Thoracic aorta (tissue), 2 donors: ENCODE measurements at regions not wholly inside any gene's neighbourhood (a gene's known extent, or its start where the extent isn't known, plus 50 kb on each side); places are given as distances from the start of the nearest gene placed in this dataset.

ENCODE experiments used
- ATAC-seq: fragments of 150-250 bp; one replicate; pipeline ENCODE4 v1.8.0; 2017; ENCODE audit warnings: low read depth; ENCODE audit not compliant: insufficient number of reproducible peaks, low FRiP score
- DNase-seq: peaks from one replicate; pipeline ENCODE4 v3.0.0-alpha.2; 2020; ENCODE audit warnings: low spot score
- H3K27ac ChIP-seq, 2 donors: fragments of 200-600 bp; sonication (generic); 1 replicate in 1 of 2; 2 replicates in 1 of 2; pipeline ENCODE4 v1.5.1; 2016; ENCODE audit warnings: mild to moderate bottlenecking in 2 of 2, moderate library complexity in 2 of 2
- H3K27me3 ChIP-seq: fragments of 200-600 bp; sonication (generic); replicated peaks from 2 replicates; pipeline ENCODE4 v1.6.0; 2016; ENCODE audit warnings: mild to moderate bottlenecking; ENCODE audit not compliant: insufficient read depth
- H3K36me3 ChIP-seq: fragments of 200-600 bp; sonication (generic); one replicate; pipeline ENCODE4 v1.5.1; 2016
- H3K4me1 ChIP-seq, 2 donors: fragments of 200-600 bp; sonication (generic); 1 replicate in 1 of 2; 2 replicates in 1 of 2; pipeline versions ENCODE4 v1.5.1 to v1.6.0; 2016; ENCODE audit warnings: low read depth in 2 of 2, mild to moderate bottlenecking in 1 of 2; ENCODE audit not compliant: control insufficient read depth in 1 of 2
- H3K4me3 ChIP-seq: fragments of 200-600 bp; sonication (generic); 2 replicates; pipeline ENCODE4 v1.5.1; 2016; ENCODE audit warnings: mild to moderate bottlenecking
- H3K9me3 ChIP-seq: fragments of 200-600 bp; sonication (generic); 2 replicates; pipeline ENCODE4 v1.5.1; 2016
- CTCF ChIP-seq: fragments of 200-600 bp; sonication (generic); IDR thresholded peaks from one replicate; pipeline ENCODE4 v1.5.1; 2019; ENCODE audit warnings: antibody characterized with exemption

- no peak for TF ChIP-seq CTCF
- Histone ChIP-seq H3K27ac (no peak overlapping the region), H3K4me3 (no peak overlapping the region), H3K4me1 (peaks cover 0 to 8% of the 10 kb centered on the region in 2 donors), H3K27me3 (peaks cover 13% of the 10 kb centered on the region), H3K9me3 (no peaks in the 10 kb centered on the region), H3K36me3 (no peaks in the 10 kb centered on the region)
- ATAC-seq = no peak
- DNase-seq = no peak
These were observed 100.3 kb downstream of the EDN3 start for GRCh38 chr20:59400708-59401107.

GRCh38 chr20:59402681-59403080, 102.3 kb downstream of the EDN3 start:
- TF ChIP-seq CTCF = no peak
- ATAC-seq (no peak), DNase-seq (no peak)
- H3K4me3 ChIP-seq = no peak overlapping the region
- H3K4me1 ChIP-seq = peaks cover 0 to 8% of the 10 kb centered on the region in 2 donors
- H3K27ac ChIP-seq = no peak overlapping the region
- no peaks in the 10 kb centered on the region for H3K9me3 ChIP-seq
- H3K27me3 ChIP-seq = peaks cover 13% of the 10 kb centered on the region
- no peaks in the 10 kb centered on the region for H3K36me3 ChIP-seq

GRCh38 chr20:59403261-59403961, 103.0 kb downstream of the EDN3 start:
- H3K4me3 ChIP-seq = peak overlapping the region; percentile 16
- no peaks in the 10 kb centered on the region for H3K36me3 ChIP-seq
- peaks cover 0 to 8% of the 10 kb centered on the region in 2 donors for H3K4me1 ChIP-seq
- H3K27ac ChIP-seq = no peak overlapping the region
- DNase-seq (no peak), ATAC-seq (no peak)
- no peaks in the 10 kb centered on the region for H3K9me3 ChIP-seq
- TF ChIP-seq CTCF = peak; percentile 84
- H3K27me3 ChIP-seq = peaks cover 13% of the 10 kb centered on the region

- no peak for TF ChIP-seq CTCF
- peak overlapping the region; percentile 16 for H3K4me3 ChIP-seq
- no peaks in the 10 kb centered on the region for H3K36me3 ChIP-seq
- no peak overlapping the region for H3K27ac ChIP-seq
- H3K4me1 ChIP-seq = peaks cover 0 to 8% of the 10 kb centered on the region in 2 donors
- H3K27me3 ChIP-seq = peaks cover 13% of the 10 kb centered on the region
- H3K9me3 ChIP-seq = no peaks in the 10 kb centered on the region
- ATAC-seq (no peak), DNase-seq (no peak)
These were observed 103.5 kb downstream of the EDN3 start for GRCh38 chr20:59403962-59404314.

- ATAC-seq = no peak
- no peak for DNase-seq
- Histone ChIP-seq H3K27ac (no peak overlapping the region), H3K4me3 (no peak overlapping the region), H3K36me3 (no peaks in the 10 kb centered on the region), H3K4me1 (peaks cover 0 to 8% of the 10 kb centered on the region in 2 donors), H3K9me3 (no peaks in the 10 kb centered on the region), H3K27me3 (peaks cover 13% of the 10 kb centered on the region)
- no peak for TF ChIP-seq CTCF
These were observed 104.3 kb downstream of the EDN3 start for GRCh38 chr20:59404749-59405148.
